ENCODE measurements at regions not wholly inside any gene's neighbourhood (a gene's known extent, or its start where the extent isn't known, plus 50 kb on each side); places are given as distances from the start of the nearest gene placed in this dataset.
A peak's percentile ranks its signal among the peaks of the same experiment; 100 is the strongest.

- peak in 16 of 42 donors; percentile 15 to 70 (median 42) for DNase-seq
- intact Hi-C loops (cut with DNase I) = loop anchor here (5.0 to 10.0 kb wide), 2 partner anchors 182 to 429 kb away; no protein-coding TSS in a partner anchor
These were observed 149.0 kb upstream of the ZNF536 start for GRCh38 chr19:30222992-30223865.

- intact Hi-C loops (cut with DNase I) = loop anchor here (5.0 to 10.0 kb wide), 2 partner anchors 181 to 428 kb away; no protein-coding TSS in a partner anchor
- no peak for DNase-seq
These were observed 148.1 kb upstream of the ZNF536 start for GRCh38 chr19:30223866-30224688.

GRCh38 chr19:30224689-30225606, 147.2 kb upstream of the ZNF536 start:
- DNase-seq = peak in 33 of 42 donors; percentile 27 to 82 (median 50)
- intact Hi-C loops (cut with DNase I) = loop anchor here (5.0 to 10.0 kb wide), 4 partner anchors 147 to 427 kb away; partner anchors contain the start of gene ZNF536

GRCh38 chr19:30225676-30226463, 146.3 kb upstream of the ZNF536 start:
- intact Hi-C loops (cut with DNase I) = loop anchor here (5.0 to 10.0 kb wide), 3 partner anchors 146 to 179 kb away; partner anchors contain the start of gene ZNF536
- DNase-seq = peak in 14 of 42 donors; percentile 16 to 74 (median 39)

GRCh38 chr19:30226464-30227011, 145.6 kb upstream of the ZNF536 start:
- intact Hi-C loops (cut with DNase I) = loop anchor here (5.0 to 10.0 kb wide), 3 partner anchors 146 to 179 kb away; partner anchors contain the start of gene ZNF536
- peak in 35 of 42 donors; percentile 34 to 86 (median 59) for DNase-seq

- intact Hi-C loops (cut with DNase I) = loop anchor here (5.0 to 10.0 kb wide), 3 partner anchors 145 to 180 kb away; partner anchors contain the start of gene ZNF536
- DNase-seq = peak in 10 of 42 donors; percentile 26 to 73 (median 39)
These were observed 145.1 kb upstream of the ZNF536 start for GRCh38 chr19:30227012-30227621.

- intact Hi-C loops (cut with DNase I) = loop anchor here (5.0 to 10.0 kb wide), 3 partner anchors 145 to 180 kb away; partner anchors contain the start of gene ZNF536
- peak in 41 of 42 donors; percentile 67 to 93 (median 84) for DNase-seq
These were observed 144.5 kb upstream of the ZNF536 start for GRCh38 chr19:30227661-30228112.

- intact Hi-C loops (cut with DNase I) = loop anchor here (5.0 to 10.0 kb wide), 3 partner anchors 144 to 181 kb away; partner anchors contain the start of gene ZNF536
- DNase-seq = peak in 26 of 42 donors; percentile 12 to 81 (median 44)
These were observed 143.9 kb upstream of the ZNF536 start for GRCh38 chr19:30228113-30228834.

GRCh38 chr19:30228835-30229524, 143.2 kb upstream of the ZNF536 start:
- intact Hi-C loops (cut with DNase I) = loop anchor here (5.0 to 10.0 kb wide), 3 partner anchors 143 to 182 kb away; partner anchors contain the start of gene ZNF536
- DNase-seq = peak in 15 of 42 donors; percentile 17 to 73 (median 51)

GRCh38 chr19:30229525-30230174, 142.5 kb upstream of the ZNF536 start:
- intact Hi-C loops (cut with DNase I) = loop anchor here (2.0 to 10.0 kb wide), 4 partner anchors 55 to 182 kb away; partner anchors contain the start of gene ZNF536
- DNase-seq = peak in 14 of 42 donors; percentile 13 to 68 (median 40)

GRCh38 chr19:30231408-30232318, 140.5 kb upstream of the ZNF536 start:
- no peak for DNase-seq
- intact Hi-C loops (cut with DNase I) = loop anchor here (2.0 kb wide), 1 partner anchor 53 kb away; no protein-coding TSS in a partner anchor

GRCh38 chr19:30233375-30233774, 138.8 kb upstream of the ZNF536 start:
- intact Hi-C loops (cut with DNase I) = no loop called here

GRCh38 chr19:30235946-30236345, 136.2 kb upstream of the ZNF536 start:
- DNase-seq = peak in 41 of 42 donors; percentile 49 to 89 (median 74)
- intact Hi-C loops (cut with DNase I) = no loop called here

More at GRCh38 chr19:30233375-30233774, 138.8 kb upstream of the ZNF536 start:
- DNase-seq = no peak
